Motor neuron (in vitro differentiated cells): ENCODE measurements at regions not wholly inside any gene's neighbourhood (a gene's known extent, or its start where the extent isn't known, plus 50 kb on each side); places are given as distances from the start of the nearest gene placed in this dataset.

Experiments
- ATAC-seq, 8 experiments: fragments of 200-7000 bp; cut with Tn5 transposase; replicated peaks in 6 of 8; 2 replicates each; pipeline ENCODE4 v1.8.0; 2021; ENCODE audit warnings: mild to moderate bottlenecking in 8 of 8, moderate library complexity in 8 of 8
- H3K27ac ChIP-seq, 2 donors: fragments of 250-450 bp; sonication (Bioruptor Pico); 2 replicates each; pipeline ENCODE4 v1.9.0; 2021; ENCODE audit warnings: antibody characterized with exemption in 2 of 2, mild to moderate bottlenecking in 2 of 2, moderate library complexity in 1 of 2
- H3K4me1 ChIP-seq, 2 donors: fragments of 250-450 bp; sonication (Bioruptor Pico); replicated peaks in 1 of 2; 2 replicates each; pipeline ENCODE4 v1.6.1; 2021; ENCODE audit warnings: antibody characterized with exemption in 2 of 2, mild to moderate bottlenecking in 2 of 2, moderate library complexity in 1 of 2
- H3K4me3 ChIP-seq, 5 donors: fragments of 250-450 bp; sonication (Bioruptor Pico); 2 replicates each; pipeline ENCODE4 v1.9.0; 2021; ENCODE audit warnings: antibody characterized with exemption in 5 of 5, mild to moderate bottlenecking in 5 of 5, moderate library complexity in 4 of 5
- WGBS, 10 experiments: fragments of 450-650 bp; shearing (Covaris generic); methylation state at CpG; one replicate each; pipeline ENCODE4 v1.0.0; 2022; 5-methylcytosine and 5-hydroxymethylcytosine counted together
- in situ Hi-C, 9 experiments: fragments of 400-800 bp; cut with MboI; loops; one replicate each; pipeline ENCODE4 v1.15.0; 2021; ENCODE audit warnings: low sequenced_read_pairs in 9 of 9, low pct_unique_long_range_greater_than_20kb in 2 of 9; ENCODE audit not compliant: unreplicated experiment in 9 of 9

DNA sequence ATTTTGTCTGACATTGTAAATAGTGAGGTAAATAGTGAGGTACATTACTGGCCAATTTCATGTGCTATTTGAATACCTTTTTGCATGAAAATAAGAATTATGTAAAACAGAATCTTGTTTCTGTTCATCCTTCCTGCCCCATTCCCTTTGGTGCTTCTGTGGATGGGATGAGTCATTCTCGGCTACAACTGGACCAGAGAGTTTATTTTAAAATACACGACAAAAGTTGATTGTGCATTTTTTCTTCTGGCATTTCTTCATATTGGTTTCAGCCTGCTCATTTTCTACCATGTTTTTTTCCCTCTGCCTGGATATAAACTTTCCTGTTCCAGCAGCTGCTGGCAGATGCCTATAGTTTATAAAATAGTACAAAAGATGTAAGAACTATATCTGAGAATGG lies 107.5 kb downstream of the CYSLTR2 start:
- WGBS, 10 experiments: 17 to 86% (median 79%) methylated on average over 1 to 2 of the region's 2 CpGs
- in situ Hi-C loops: loop anchor here in 4 of 9 experiments (10.0 to 25.0 kb wide), 5 partner anchors 166 to 1924 kb away; no protein-coding TSS in a partner anchor
- H3K4me3 ChIP-seq: no peak overlapping the region
- no peak overlapping the region for H3K27ac ChIP-seq
- ATAC-seq: no peak
- H3K4me1 ChIP-seq: no peaks in the 10 kb centered on the region

DNA sequence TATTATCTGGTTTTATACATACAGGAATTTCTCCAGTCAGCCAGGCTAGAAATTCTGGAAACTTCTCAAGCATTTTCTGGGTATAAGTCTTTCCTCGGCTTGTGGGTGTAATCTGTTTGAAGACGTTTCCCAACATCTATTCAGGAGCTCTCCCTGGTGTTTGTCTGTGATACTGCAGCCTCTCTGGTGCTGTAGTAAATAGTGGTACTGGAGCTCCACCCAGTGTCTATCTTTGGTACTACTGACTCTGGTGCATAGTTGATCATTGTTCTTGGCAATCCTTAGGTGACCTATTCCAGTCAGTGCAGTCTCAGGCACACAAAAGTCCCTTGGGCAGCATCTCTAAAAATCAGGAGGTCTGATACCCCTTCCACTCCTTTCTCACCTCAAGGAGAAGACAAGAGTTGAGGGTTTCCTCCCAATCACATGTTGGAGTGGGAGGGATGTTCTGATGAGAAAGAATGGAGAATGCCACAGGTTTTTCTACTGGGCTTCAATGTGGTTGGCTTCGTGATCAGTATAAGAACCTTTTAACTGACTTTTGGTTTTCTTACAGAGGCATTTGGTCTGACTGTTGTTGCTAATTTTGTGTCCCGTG lies 115.5 kb downstream of the CYSLTR2 start:
- ATAC-seq: peak; percentile 64 to 95 (median 84)
- H3K4me1 ChIP-seq: no peaks in the 10 kb centered on the region
- no peak overlapping the region for H3K27ac ChIP-seq
- in situ Hi-C loops: loop anchor here in 4 of 9 experiments (10.0 to 25.0 kb wide), 5 partner anchors 174 to 1932 kb away; no protein-coding TSS in a partner anchor
- 3 to 55% (median 33%) methylated on average over 1 to 4 of the region's 4 CpGs; no CpG with 5 or more reads in 3 of the 10 experiments for WGBS, 10 experiments
- H3K4me3 ChIP-seq: no peak overlapping the region

- in situ Hi-C loops: loop anchor here in 4 of 9 experiments (25.0 kb wide), 4 partner anchors 183 to 1933 kb away; no protein-coding TSS in a partner anchor
- H3K4me3 ChIP-seq: no peak overlapping the region
- ATAC-seq: no peak
- H3K4me1 ChIP-seq: no peaks in the 10 kb centered on the region
- 44 to 100% (median 100%) methylated on average over 1 of the region's 1 CpG; no CpG with 5 or more reads in 6 of the 10 experiments for WGBS, 10 experiments
- H3K27ac ChIP-seq: no peak overlapping the region
Observed at GRCh38 chr13:48770372-48770771, 116.6 kb downstream of the CYSLTR2 start.

DNA sequence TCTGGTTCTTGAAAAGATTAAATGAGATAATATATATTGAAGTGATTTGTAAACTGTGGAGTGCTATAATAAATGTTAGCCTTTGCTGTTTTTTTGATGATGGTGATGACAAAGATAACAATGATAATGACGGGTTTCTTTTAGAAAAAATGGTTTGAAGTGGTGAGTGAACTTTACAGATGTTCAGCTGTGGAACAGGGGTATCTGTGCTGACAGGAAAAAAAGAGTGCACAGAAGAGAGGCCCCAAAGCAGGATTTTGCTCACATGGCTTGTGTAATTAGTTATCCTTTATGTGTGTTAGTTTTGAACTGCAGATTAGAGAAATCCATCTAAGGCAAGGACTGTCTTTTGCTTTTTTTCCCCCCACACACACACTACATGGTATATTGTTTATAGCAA lies 119.2 kb downstream of the CYSLTR2 start:
- ATAC-seq: no peak
- no peak overlapping the region for H3K27ac ChIP-seq
- no peaks in the 10 kb centered on the region for H3K4me1 ChIP-seq
- H3K4me3 ChIP-seq: no peak overlapping the region
- 40 to 91% (median 72%) methylated on average over 1 of the region's 1 CpG for WGBS, 10 experiments
- in situ Hi-C loops: loop anchor here in 4 of 9 experiments (25.0 kb wide), 4 partner anchors 186 to 1936 kb away; no protein-coding TSS in a partner anchor

DNA sequence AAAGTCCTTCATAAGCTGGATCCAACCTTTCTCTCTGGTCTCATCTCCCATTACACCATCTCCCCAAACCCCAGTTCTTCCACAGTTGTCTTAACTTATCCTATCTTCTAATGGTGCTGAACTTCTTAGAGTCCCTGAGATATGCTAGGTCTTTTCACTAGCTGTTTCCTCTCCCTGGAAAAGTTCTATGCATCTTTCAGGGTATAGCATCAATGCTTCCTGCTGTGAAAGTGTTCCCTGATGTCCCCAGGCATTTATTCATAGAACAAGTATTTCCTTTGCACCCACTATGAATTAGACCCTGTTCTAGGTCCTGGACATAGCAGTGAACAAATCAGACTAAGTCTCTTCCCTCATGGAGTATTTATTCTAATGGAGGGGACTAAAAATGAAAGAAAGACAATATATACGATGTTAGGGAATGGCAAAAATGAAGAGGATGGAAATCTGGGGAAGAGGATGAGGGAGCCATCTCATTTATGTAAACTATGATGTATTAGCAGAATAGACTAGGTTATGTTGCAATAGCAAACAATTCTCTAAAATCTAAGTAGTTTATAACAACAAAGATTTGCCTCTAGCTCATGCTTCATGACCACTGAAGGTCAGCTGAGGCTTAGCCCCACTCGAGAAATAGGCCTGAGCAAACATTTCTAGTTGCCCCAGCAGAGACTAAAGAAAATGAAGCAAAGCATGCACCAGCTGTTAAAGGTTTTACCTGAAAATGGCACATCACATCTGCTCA lies 120.0 kb downstream of the CYSLTR2 start:
- WGBS, 10 experiments: 24 to 94% (median 81%) methylated on average over 1 to 2 of the region's 2 CpGs; no CpG with 5 or more reads in 3 of the 10 experiments
- Histone ChIP-seq H3K27ac (no peak overlapping the region), H3K4me1 (no peaks in the 10 kb centered on the region), H3K4me3 (no peak overlapping the region)
- in situ Hi-C loops: loop anchor here in 4 of 9 experiments (25.0 kb wide), 4 partner anchors 186 to 1936 kb away; no protein-coding TSS in a partner anchor
- no peak for ATAC-seq

DNA sequence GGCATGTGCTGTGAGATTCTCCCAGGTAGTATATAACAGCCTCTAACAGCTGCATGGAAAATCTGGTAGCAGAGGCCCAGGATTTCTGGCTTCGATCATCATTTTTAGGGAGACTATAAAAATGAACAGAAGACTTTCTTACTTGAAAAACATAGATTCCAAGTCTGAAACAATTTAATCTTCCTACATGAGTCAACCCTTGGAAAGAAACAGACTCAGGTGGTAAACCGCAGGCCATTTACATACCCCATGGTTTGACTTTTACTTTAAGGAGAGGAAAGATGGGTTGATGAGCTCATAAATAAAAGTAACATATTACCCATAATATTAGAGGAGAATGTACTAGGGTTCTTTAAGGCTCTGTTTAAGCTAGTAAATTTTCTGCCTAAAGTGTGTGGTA lies 121.6 kb downstream of the CYSLTR2 start:
- Histone ChIP-seq H3K27ac (no peak overlapping the region), H3K4me1 (no peaks in the 10 kb centered on the region), H3K4me3 (no peak overlapping the region)
- in situ Hi-C loops: no loop called here
- WGBS, 10 experiments: 40 to 100% (median 72%) methylated on average over 1 to 2 of the region's 2 CpGs; no CpG with 5 or more reads in 4 of the 10 experiments
- peak in 2 of 8 experiments; percentile 15 to 48 for ATAC-seq

DNA sequence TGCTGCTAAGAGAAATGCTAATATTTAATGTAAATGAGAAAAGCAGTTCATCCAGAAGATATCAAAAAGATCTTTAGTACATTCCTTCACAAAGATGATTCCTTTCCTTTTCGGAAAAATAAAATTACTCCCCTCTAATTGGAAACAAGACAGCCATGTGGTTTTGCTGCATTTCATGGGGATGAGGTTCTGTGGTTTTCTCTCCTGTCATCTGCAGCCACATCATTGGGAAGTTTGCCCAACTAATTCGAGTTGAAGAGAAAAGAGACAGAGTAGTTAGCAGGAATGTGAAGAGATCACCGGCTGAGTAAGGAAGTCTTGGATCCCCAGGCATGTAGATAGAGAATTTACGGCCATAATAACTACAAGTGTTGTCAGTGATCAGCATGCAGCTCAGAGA lies 122.1 kb downstream of the CYSLTR2 start:
- Histone ChIP-seq H3K4me3 (no peak overlapping the region), H3K27ac (no peak overlapping the region), H3K4me1 (no peaks in the 10 kb centered on the region)
- 0 to 80% (median 65%) methylated on average over 1 to 4 of the region's 4 CpGs for WGBS, 10 experiments
- in situ Hi-C loops: no loop called here
- peak in 3 of 8 experiments; percentile 30 to 82 (median 61) for ATAC-seq

DNA sequence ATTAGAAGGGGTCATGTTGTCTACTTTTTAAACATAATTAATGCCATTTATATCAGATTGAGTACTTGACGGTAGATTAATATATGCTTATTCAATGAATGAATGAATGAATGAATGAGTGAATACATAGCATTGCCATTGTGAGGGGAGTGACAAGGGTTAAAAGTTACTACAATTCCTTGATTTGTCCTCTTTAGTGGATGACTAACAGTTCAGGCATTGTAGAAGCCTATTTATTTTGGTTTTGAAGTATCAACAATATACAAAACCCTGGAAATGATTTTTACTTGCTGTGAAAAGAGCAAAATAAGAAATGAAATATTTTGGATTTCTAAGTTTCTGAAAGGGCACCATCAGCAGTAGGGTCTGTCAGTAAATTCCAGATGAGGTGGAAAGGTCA lies 122.7 kb downstream of the CYSLTR2 start:
- 0 to 100% (median 89%) methylated on average over 1 of the region's 1 CpG; no CpG with 5 or more reads in 3 of the 10 experiments for WGBS, 10 experiments
- ATAC-seq: no peak
- H3K27ac ChIP-seq: no peak overlapping the region
- no peaks in the 10 kb centered on the region for H3K4me1 ChIP-seq
- no peak overlapping the region for H3K4me3 ChIP-seq
- in situ Hi-C loops: no loop called here

DNA sequence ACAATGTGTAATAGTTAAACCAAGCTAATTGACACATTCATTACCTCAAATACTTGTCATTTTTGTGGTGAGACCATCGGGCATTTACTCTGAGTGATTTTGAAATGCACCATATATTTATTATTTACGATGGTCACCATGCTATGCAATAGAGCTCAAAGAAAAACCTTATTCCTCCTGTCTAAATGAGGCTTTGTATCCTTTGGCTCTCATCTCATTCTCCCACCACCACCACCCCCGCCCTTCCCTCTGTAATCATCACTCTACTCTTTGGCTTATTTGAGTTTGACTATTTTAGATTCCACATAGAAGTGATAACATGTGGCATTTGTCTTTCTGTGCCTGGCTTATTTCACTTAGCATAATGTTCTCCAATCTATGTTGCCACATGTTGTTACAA lies 124.9 kb downstream of the CYSLTR2 start:
- in situ Hi-C loops: no loop called here

GRCh38 chr13:48780713-48781341 lies 127.1 kb downstream of the CYSLTR2 start:
- Histone ChIP-seq H3K4me3 (no peak overlapping the region), H3K4me1 (no peaks in the 10 kb centered on the region), H3K27ac (no peak overlapping the region)
- 33 to 94% (median 73%) methylated on average over 1 to 2 of the region's 2 CpGs; no CpG with 5 or more reads in 2 of the 10 experiments for WGBS, 10 experiments
- ATAC-seq: no peak
- in situ Hi-C loops: no loop called here

More for the DNA sequence above, 124.9 kb downstream of the CYSLTR2 start:
- no peak for ATAC-seq
- Histone ChIP-seq H3K27ac (no peak overlapping the region), H3K4me3 (no peak overlapping the region), H3K4me1 (no peaks in the 10 kb centered on the region)
- 12 to 85% (median 67%) methylated on average over 1 to 3 of the region's 3 CpGs; no CpG with 5 or more reads in 1 of the 10 experiments for WGBS, 10 experiments

- Histone ChIP-seq H3K27ac (no peak overlapping the region), H3K4me3 (no peak overlapping the region), H3K4me1 (no peaks in the 10 kb centered on the region)
- WGBS, 10 experiments: 80 to 100% (median 94%) methylated on average over 1 to 3 of the region's 3 CpGs
- in situ Hi-C loops: no loop called here
- ATAC-seq: no peak
Observed at GRCh38 chr13:48782429-48782840, 128.7 kb downstream of the CYSLTR2 start.

DNA sequence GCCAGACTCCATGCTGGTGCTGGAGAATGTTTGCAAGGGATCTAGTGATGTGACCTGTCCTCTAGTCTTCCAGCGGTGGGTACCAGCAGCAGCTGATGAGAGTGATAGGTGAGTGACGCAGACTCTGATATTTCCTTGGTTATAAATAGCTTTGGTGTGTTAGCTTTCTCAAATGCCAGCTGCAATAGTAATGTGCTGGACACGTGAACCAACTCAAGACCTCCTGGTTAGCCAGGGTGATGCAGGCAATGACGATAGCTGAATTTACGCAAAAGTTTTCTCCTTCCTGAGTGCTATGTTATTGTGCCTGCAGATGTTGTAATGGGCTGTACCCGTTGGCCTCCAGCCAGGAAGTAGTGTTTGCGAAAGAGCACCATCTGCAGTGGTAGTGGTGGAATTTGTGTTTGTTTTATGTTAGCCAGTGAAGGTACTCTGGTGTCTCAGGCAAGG lies 129.5 kb downstream of the CYSLTR2 start:
- ATAC-seq: peak in 3 of 8 experiments; percentile 94 to 99 (median 97)
- no peak overlapping the region for H3K27ac ChIP-seq

More for the DNA sequence above, 129.5 kb downstream of the CYSLTR2 start:
- Histone ChIP-seq H3K4me1 (no peaks in the 10 kb centered on the region), H3K4me3 (no peak overlapping the region)
- WGBS, 10 experiments: 0 to 100% (median 83%) methylated on average over 1 to 6 of the region's 7 CpGs; no CpG with 5 or more reads in 1 of the 10 experiments
- in situ Hi-C loops: no loop called here
